MM.1S (cell line): ENCODE measurements at regions not wholly inside any gene's neighbourhood (a gene's known extent, or its start where the extent isn't known, plus 50 kb on each side); places are given as distances from the start of the nearest gene placed in this dataset.

Experiments
- DNase-seq: peaks from one replicate; pipeline ENCODE4 v3.0.0-alpha.2; 2015
- H2AFZ ChIP-seq: fragments of 300-600 bp; sonication (generic); 2 replicates; pipeline ENCODE4 v1.6.0; 2016; ENCODE audit warnings: antibody characterized with exemption, low read length
- H3F3A ChIP-seq: fragments of 300-600 bp; sonication (generic); 2 replicates; pipeline ENCODE4 v1.6.1; 2016; ENCODE audit warnings: mild to moderate bottlenecking, antibody characterized with exemption, low read length, moderate library complexity, mixed read lengths; ENCODE audit not compliant: insufficient read depth
- H3K27ac ChIP-seq: fragments of 300-600 bp; sonication (generic); 2 replicates; pipeline ENCODE4 v1.5.1; 2016; ENCODE audit warnings: mild to moderate bottlenecking, low read length
- H3K27me3 ChIP-seq: fragments of 300-600 bp; sonication (generic); replicated peaks from 2 replicates; pipeline ENCODE4 v1.6.0; 2016; ENCODE audit warnings: low read length; ENCODE audit not compliant: insufficient read depth
- H3K36me3 ChIP-seq: fragments of 300-600 bp; sonication (generic); replicated peaks from 2 replicates; pipeline ENCODE4 v1.6.1; 2016; ENCODE audit warnings: mild to moderate bottlenecking, low read length, mixed read lengths; ENCODE audit not compliant: insufficient read depth
- H3K4me1 ChIP-seq: fragments of 300-600 bp; sonication (generic); 2 replicates; pipeline ENCODE4 v1.6.1; 2016; ENCODE audit warnings: low read length, mixed read lengths
- H3K4me2 ChIP-seq: fragments of 300-600 bp; sonication (generic); 2 replicates; pipeline ENCODE4 v1.6.0; 2016; ENCODE audit warnings: low read depth, low read length
- H3K4me3 ChIP-seq: fragments of 300-600 bp; sonication (generic); 2 replicates; pipeline ENCODE4 v1.5.1; 2016; ENCODE audit warnings: low read length, mixed read lengths
- H3K79me2 ChIP-seq: fragments of 300-600 bp; sonication (generic); 2 replicates; pipeline ENCODE4 v1.6.1; 2016; ENCODE audit warnings: mixed run types, low read length, mixed read lengths
- H3K9ac ChIP-seq: fragments of 300-600 bp; sonication (generic); 2 replicates; pipeline ENCODE4 v1.6.1; 2016; ENCODE audit warnings: low read length, mixed read lengths
- H3K9me2 ChIP-seq: fragments of 300-600 bp; sonication (generic); replicated peaks from 2 replicates; pipeline ENCODE4 v1.6.1; 2016; ENCODE audit warnings: mild to moderate bottlenecking, low read length, mixed read lengths; ENCODE audit not compliant: insufficient read depth
- H3K9me3 ChIP-seq: fragments of 300-600 bp; sonication (generic); replicated peaks from 2 replicates; pipeline ENCODE4 v1.6.1; 2016; ENCODE audit warnings: mild to moderate bottlenecking, low read length, mixed read lengths; ENCODE audit not compliant: insufficient read depth
- H4K20me1 ChIP-seq: fragments of 300-600 bp; sonication (generic); 2 replicates; pipeline ENCODE4 v1.6.1; 2016; ENCODE audit warnings: mild to moderate bottlenecking, low read length, moderate library complexity, mixed read lengths; ENCODE audit not compliant: insufficient read depth
- CTCF ChIP-seq: fragments of 300-600 bp; sonication (generic); IDR thresholded peaks from 2 replicates; pipeline ENCODE4 v1.5.1; 2016; ENCODE audit warnings: antibody characterized with exemption, low read length, mixed read lengths
- EZH2 ChIP-seq: fragments of 300-600 bp; sonication (generic); optimal IDR thresholded peaks from 2 replicates; pipeline ENCODE3; 2017; ENCODE audit warnings: low read depth, mild to moderate bottlenecking, antibody characterized with exemption, low read length, mixed read lengths
- EZH2phosphoT487 ChIP-seq: fragments of 300-600 bp; sonication (generic); IDR thresholded peaks from 2 replicates; pipeline ENCODE4 v1.6.1; 2018; ENCODE audit warnings: antibody characterized with exemption, low read length

GRCh38 chr12:25017336-25017735 lies 68.4 kb upstream of the BCAT1 start:
- Histone ChIP-seq H3F3A (peaks cover 12% of the 10 kb centered on the region; the same call in 1 of the 2 replicates), H2AFZ (no peak overlapping the region), H4K20me1 (no peaks in the 10 kb centered on the region), H3K9me3 (no peaks in the 10 kb centered on the region), H3K9me2 (no peaks in the 10 kb centered on the region), H3K4me3 (no peak overlapping the region), H3K36me3 (no peaks in the 10 kb centered on the region), H3K9ac (no peak overlapping the region), H3K27me3 (no peaks in the 10 kb centered on the region), H3K4me1 (peaks cover 29% of the 10 kb centered on the region), H3K79me2 (no peaks in the 10 kb centered on the region), H3K27ac (no peak overlapping the region), H3K4me2 (no peak overlapping the region)
- TF ChIP-seq EZH2phosphoT487 (no peak), CTCF (no peak), EZH2 (no peak)
- DNase-seq: no peak

GRCh38 chr12:25014961-25015360 lies 66.1 kb upstream of the BCAT1 start:
- H3K4me1 ChIP-seq: peaks cover 13% of the 10 kb centered on the region
- DNase-seq: no peak
- H2AFZ ChIP-seq: no peak overlapping the region
- H3K9me3 ChIP-seq: no peaks in the 10 kb centered on the region
- H3K79me2 ChIP-seq: no peaks in the 10 kb centered on the region
- H3K4me3 ChIP-seq: no peak overlapping the region
- H3K9me2 ChIP-seq: no peaks in the 10 kb centered on the region
- no peaks in the 10 kb centered on the region for H3F3A ChIP-seq
- no peak overlapping the region for H3K4me2 ChIP-seq
- H3K9ac ChIP-seq: no peak overlapping the region
- no peaks in the 10 kb centered on the region for H4K20me1 ChIP-seq
- no peak overlapping the region for H3K27ac ChIP-seq
- H3K27me3 ChIP-seq: no peaks in the 10 kb centered on the region
- TF ChIP-seq EZH2phosphoT487 (no peak), CTCF (no peak), EZH2 (no peak)
- no peaks in the 10 kb centered on the region for H3K36me3 ChIP-seq

- no peaks in the 10 kb centered on the region for H3K4me1 ChIP-seq
- H3K9me3 ChIP-seq: no peaks in the 10 kb centered on the region
- no peak overlapping the region for H3K4me2 ChIP-seq
- H2AFZ ChIP-seq: no peak overlapping the region
- no peaks in the 10 kb centered on the region for H3F3A ChIP-seq
- H3K36me3 ChIP-seq: no peaks in the 10 kb centered on the region
- H3K9ac ChIP-seq: no peak overlapping the region
- H3K79me2 ChIP-seq: no peaks in the 10 kb centered on the region
- no peak for DNase-seq
- TF ChIP-seq CTCF (no peak), EZH2phosphoT487 (no peak), EZH2 (no peak)
- H4K20me1 ChIP-seq: no peaks in the 10 kb centered on the region
- H3K27me3 ChIP-seq: no peaks in the 10 kb centered on the region
- no peaks in the 10 kb centered on the region for H3K9me2 ChIP-seq
- no peak overlapping the region for H3K4me3 ChIP-seq
- no peak overlapping the region for H3K27ac ChIP-seq
Measured at GRCh38 chr12:25013061-25013460, 64.2 kb upstream of the BCAT1 start.
